ENCODE measurements at regions not wholly inside any gene's neighbourhood (a gene's known extent, or its start where the extent isn't known, plus 50 kb on each side); places are given as distances from the start of the nearest gene placed in this dataset.

GRCh38 chr5:110018509-110018908 is 328.8 kb downstream of the MAN2A1 start:
- no peak overlapping the region for H3K27ac Mint-ChIP-seq

DNA sequence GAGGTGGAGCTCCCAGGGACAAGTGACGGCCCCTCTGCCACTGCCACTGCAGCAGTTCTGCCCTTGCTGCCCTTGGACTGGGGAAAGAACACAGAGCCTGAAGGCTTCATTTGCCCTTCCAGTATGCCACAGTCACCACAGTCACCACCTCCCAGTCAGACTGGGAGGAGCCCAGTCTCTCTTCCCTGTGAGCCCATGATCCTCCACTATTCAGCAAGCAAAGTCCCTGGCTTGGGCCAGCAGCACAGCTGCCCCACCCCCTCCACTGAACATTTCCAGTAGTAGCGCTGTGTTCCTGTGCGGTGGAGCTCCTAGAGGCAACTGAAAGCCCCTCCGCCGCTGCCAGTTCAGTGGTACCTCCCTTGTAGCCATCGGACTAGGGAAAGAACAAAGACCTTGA is 329.4 kb downstream of the MAN2A1 start:
- Mint-ChIP-seq H3K27me3 (no peaks in the 10 kb centered on the region), H3K4me1 (no peaks in the 10 kb centered on the region), H3K36me3 (ENCODE audit: low read depth) (no peaks in the 10 kb centered on the region), H3K27ac (no peak overlapping the region), H3K9me3 (no peaks in the 10 kb centered on the region), H3K4me3 (no peak overlapping the region)
- ATAC-seq = no peak
- DNase-seq = no peak

More at GRCh38 chr5:110018509-110018908, 328.8 kb downstream of the MAN2A1 start:
- Mint-ChIP-seq H3K27me3 (no peaks in the 10 kb centered on the region), H3K9me3 (peaks cover 4% of the 10 kb centered on the region), H3K4me1 (no peaks in the 10 kb centered on the region), H3K36me3 (ENCODE audit: low read depth) (no peaks in the 10 kb centered on the region), H3K4me3 (no peak overlapping the region)
- no peak for ATAC-seq
- no peak for DNase-seq

GRCh38 chr5:110019780-110020179 is 330.1 kb downstream of the MAN2A1 start:
- ATAC-seq = no peak
- Mint-ChIP-seq H3K4me3 (no peak overlapping the region), H3K4me1 (no peaks in the 10 kb centered on the region)

GRCh38 chr5:110021251-110021650 is 331.5 kb downstream of the MAN2A1 start:
- Mint-ChIP-seq H3K4me1 (no peaks in the 10 kb centered on the region), H3K27ac (no peak overlapping the region), H3K4me3 (no peak overlapping the region), H3K36me3 (ENCODE audit: low read depth) (no peaks in the 10 kb centered on the region), H3K9me3 (no peaks in the 10 kb centered on the region), H3K27me3 (no peaks in the 10 kb centered on the region)
- DNase-seq (no peak), ATAC-seq (no peak)

More at GRCh38 chr5:110019780-110020179, 330.1 kb downstream of the MAN2A1 start:
- Mint-ChIP-seq H3K36me3 (ENCODE audit: low read depth) (no peaks in the 10 kb centered on the region), H3K9me3 (no peaks in the 10 kb centered on the region), H3K27ac (no peak overlapping the region), H3K27me3 (no peaks in the 10 kb centered on the region)
- no peak for DNase-seq

DNA sequence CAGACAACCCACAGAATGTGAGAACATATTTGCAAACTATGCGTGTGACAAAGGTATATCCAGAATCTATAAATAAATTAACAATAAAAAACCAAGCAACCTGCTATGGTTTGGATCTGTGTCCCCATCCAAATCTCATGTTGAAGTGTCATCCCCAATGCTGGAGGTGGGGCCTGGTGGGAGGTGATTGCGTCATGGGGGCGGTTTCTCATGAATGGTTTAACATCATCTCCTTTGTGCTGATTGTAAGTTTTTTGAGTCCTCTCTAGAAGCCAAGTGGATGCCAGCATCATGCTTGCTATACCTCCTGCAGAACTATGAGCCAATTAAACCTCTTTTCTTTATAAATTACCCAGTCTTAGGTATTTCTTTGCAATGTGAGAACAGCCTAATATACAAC is 335.4 kb downstream of the MAN2A1 start:
- ATAC-seq (no peak), DNase-seq (no peak)
- Mint-ChIP-seq H3K36me3 (ENCODE audit: low read depth) (no peaks in the 10 kb centered on the region), H3K4me3 (no peak overlapping the region), H3K4me1 (peaks cover 8% of the 10 kb centered on the region), H3K9me3 (peaks cover 5% of the 10 kb centered on the region), H3K27ac (no peak overlapping the region), H3K27me3 (no peaks in the 10 kb centered on the region)

DNA sequence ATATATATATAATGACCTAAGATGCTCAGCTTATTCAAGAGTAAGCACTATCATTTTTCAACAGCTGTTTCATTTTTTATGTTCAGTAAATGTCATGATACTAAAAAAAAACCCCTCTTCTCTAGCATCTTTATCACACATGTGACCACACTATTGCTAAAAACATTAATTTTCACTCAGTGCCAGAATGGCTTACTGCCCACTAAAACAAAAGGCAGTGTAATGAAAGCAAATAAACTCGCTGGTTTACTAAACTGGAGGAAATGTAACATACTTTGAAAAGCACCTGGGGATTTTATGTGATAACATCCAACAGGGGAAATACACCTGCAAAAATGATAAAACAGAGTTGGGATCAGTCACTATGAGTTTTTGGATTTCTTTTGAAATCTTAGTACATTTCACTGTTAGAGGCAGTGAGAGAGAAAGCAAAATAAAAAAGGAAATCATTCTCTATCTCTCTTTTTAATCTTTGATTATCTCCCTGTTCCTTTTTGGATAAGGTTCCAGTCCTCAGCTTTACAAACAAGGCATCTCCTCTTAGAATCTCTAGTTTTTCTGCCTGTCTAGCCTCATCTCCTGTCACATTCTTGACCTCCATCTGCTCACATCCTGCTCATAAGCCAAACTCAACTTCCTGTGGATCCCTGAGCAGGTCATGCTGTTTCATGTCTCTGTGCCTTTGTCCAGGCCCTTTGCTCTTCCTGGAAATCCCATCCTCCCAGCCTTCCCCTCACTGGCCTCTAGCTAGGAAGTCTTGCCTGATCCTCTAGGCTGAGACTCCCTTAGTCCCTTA is 338.0 kb downstream of the MAN2A1 start:
- H3K4me1 Mint-ChIP-seq = peaks cover 11% of the 10 kb centered on the region
- H3K27ac Mint-ChIP-seq = peak overlapping the region; percentile 53
- H3K27me3 Mint-ChIP-seq = no peaks in the 10 kb centered on the region
- DNase-seq = no peak
- peak; percentile 40 for ATAC-seq
- H3K36me3 Mint-ChIP-seq (ENCODE audit: low read depth) = no peaks in the 10 kb centered on the region
- no peak overlapping the region for H3K4me3 Mint-ChIP-seq
- peaks cover 5% of the 10 kb centered on the region for H3K9me3 Mint-ChIP-seq

DNA sequence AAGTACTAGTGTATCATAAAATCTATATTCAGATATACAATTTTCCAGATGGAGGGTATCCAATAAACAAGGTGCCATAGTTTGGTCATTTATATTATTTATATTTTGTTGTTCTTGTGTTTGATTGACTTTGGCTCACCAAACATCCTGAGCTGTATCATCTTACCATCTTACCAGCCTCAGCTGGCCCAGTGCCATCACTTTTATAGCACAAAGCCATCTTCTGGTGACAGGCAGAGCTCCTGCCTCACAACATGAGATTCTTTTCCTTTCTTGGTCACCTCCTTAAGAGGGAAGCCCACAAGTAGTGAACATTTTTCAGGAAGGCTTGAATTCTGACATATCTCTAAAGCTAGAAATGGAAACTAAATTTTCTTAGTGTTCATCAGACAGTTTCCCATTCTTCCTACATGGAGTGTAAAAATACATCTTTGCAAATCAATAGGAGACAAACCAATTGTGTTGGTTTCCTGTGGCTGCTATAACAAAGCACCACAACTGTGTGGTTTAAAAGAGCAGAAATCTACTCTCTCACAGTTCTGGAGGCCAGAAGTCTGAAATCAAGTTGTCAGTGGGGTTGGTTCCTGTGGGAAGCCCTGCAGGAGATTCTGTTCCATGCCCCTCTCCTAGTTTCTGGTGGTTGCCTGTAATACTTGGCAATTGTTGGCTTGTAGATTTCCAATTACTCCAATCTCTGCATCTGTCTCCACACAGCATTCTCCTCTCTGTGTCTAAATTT is 341.8 kb downstream of the MAN2A1 start:
- H3K36me3 Mint-ChIP-seq (ENCODE audit: low read depth) = no peaks in the 10 kb centered on the region
- no peak overlapping the region for H3K4me3 Mint-ChIP-seq
- no peak for ATAC-seq
- peaks cover 4% of the 10 kb centered on the region for H3K9me3 Mint-ChIP-seq
- H3K27me3 Mint-ChIP-seq = no peaks in the 10 kb centered on the region
- no peak for DNase-seq
- peaks cover 11% of the 10 kb centered on the region for H3K4me1 Mint-ChIP-seq
- no peak overlapping the region for H3K27ac Mint-ChIP-seq

GRCh38 chr5:110032376-110032775 is 342.6 kb downstream of the MAN2A1 start:
- peaks cover 11% of the 10 kb centered on the region for H3K4me1 Mint-ChIP-seq
- no peak for ATAC-seq
- DNase-seq = no peak
- no peak overlapping the region for H3K4me3 Mint-ChIP-seq
- no peaks in the 10 kb centered on the region for H3K27me3 Mint-ChIP-seq
- no peaks in the 10 kb centered on the region for H3K9me3 Mint-ChIP-seq
- no peaks in the 10 kb centered on the region for H3K36me3 Mint-ChIP-seq (ENCODE audit: low read depth)
- no peak overlapping the region for H3K27ac Mint-ChIP-seq

GRCh38 chr5:110034056-110034600 is 344.4 kb downstream of the MAN2A1 start:
- Mint-ChIP-seq H3K4me3 (no peak overlapping the region), H3K4me1 (peaks cover 4% of the 10 kb centered on the region), H3K27ac (no peak overlapping the region), H3K36me3 (ENCODE audit: low read depth) (no peaks in the 10 kb centered on the region), H3K9me3 (no peaks in the 10 kb centered on the region), H3K27me3 (no peaks in the 10 kb centered on the region)
- DNase-seq (no peak), ATAC-seq (no peak)

DNA sequence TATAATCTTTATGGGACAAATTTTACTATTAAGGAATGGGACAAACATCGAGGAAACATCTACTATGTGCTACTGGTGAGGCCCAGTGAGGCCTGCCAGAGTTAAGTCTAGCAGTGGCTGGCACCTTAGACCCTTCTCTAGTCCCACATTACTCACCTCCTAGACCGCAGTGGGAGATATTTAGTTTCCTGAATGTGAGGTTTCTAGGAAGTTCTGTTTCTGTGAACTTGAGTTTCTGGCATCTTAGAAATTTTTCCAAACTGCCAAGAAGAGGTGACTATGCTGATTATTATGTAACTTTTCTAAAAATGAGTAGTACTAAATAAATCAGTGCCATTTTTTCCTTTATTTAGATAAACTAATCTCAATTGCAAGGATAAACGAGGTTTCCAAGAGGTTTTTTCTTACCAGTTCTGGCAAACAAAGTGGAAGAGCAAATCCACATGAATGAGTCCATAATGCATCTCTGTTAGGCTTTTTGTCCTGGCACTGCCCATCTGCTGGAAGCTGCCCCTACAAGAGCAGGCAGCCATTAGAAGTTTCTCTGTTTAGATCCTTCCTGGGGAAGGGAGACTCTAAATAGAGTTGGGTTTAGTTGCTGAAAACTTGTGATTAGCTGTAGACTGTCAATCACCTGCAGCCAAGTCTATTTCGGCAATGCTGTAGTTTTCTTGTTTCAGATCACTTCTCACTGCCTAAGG is 348.7 kb downstream of the MAN2A1 start:
- no peak for ATAC-seq
- H3K4me3 Mint-ChIP-seq = no peak overlapping the region
- no peaks in the 10 kb centered on the region for H3K36me3 Mint-ChIP-seq (ENCODE audit: low read depth)

DNA sequence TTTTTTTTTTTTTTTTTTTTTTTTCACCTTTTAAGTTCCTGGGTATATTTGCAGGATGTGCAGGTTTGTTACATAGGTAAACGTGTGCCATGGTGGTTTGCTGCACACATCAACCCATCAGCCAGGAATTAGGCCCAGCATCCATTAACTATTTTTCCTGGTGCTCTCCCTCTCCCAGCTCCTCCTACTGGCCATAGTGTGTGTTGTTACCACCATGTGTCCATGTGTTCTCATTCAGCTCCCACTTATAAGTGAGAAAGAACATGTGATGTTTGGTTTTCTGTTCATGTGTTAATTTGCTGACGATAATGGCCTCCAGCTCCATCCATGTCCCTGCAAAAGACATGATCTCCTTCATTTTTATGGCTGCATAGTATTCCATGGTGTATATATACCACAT is 350.5 kb downstream of the MAN2A1 start:
- peaks cover 6% of the 10 kb centered on the region for H3K4me1 Mint-ChIP-seq
- ATAC-seq = no peak
- no peaks in the 10 kb centered on the region for H3K36me3 Mint-ChIP-seq (ENCODE audit: low read depth)
- DNase-seq = no peak
- H3K4me3 Mint-ChIP-seq = no peak overlapping the region
- H3K27ac Mint-ChIP-seq = no peak overlapping the region
- H3K27me3 Mint-ChIP-seq = no peaks in the 10 kb centered on the region
- peaks cover 36% of the 10 kb centered on the region for H3K9me3 Mint-ChIP-seq

More for the DNA sequence above, 348.7 kb downstream of the MAN2A1 start:
- H3K4me1 Mint-ChIP-seq = peaks cover 4% of the 10 kb centered on the region
- H3K27me3 Mint-ChIP-seq = no peaks in the 10 kb centered on the region
- H3K9me3 Mint-ChIP-seq = peaks cover 19% of the 10 kb centered on the region
- H3K27ac Mint-ChIP-seq = no peak overlapping the region
- DNase-seq = no peak

- no peaks in the 10 kb centered on the region for H3K27me3 Mint-ChIP-seq
- ATAC-seq (no peak), DNase-seq (no peak)
- peaks cover 36% of the 10 kb centered on the region for H3K9me3 Mint-ChIP-seq
- H3K36me3 Mint-ChIP-seq (ENCODE audit: low read depth) = no peaks in the 10 kb centered on the region
- H3K27ac Mint-ChIP-seq = no peak overlapping the region
- peaks cover 6% of the 10 kb centered on the region for H3K4me1 Mint-ChIP-seq
- H3K4me3 Mint-ChIP-seq = no peak overlapping the region
Observed at GRCh38 chr5:110043025-110043424, 353.3 kb downstream of the MAN2A1 start.

DNA sequence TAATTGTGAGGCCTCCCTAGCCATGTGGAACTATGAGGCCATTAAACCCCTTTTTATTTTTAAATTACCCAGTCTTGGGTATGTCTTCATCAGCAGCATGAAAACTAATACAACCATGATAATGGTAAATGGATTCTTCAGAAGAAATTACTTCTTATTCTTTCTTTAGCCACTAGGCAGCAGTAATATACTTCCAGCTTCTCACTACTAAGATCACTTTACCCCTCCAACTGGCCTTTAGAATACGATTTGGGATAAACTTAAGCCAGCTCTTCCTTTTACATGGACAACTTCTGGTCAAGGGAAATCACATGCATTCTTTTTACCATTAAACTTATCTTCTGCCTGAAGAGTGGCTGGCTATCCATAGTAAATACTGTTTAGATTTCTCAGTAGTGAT is 355.4 kb downstream of the MAN2A1 start:
- Mint-ChIP-seq H3K9me3 (peaks cover 36% of the 10 kb centered on the region), H3K27ac (no peak overlapping the region), H3K4me3 (no peak overlapping the region), H3K36me3 (ENCODE audit: low read depth) (no peaks in the 10 kb centered on the region), H3K4me1 (peaks cover 11% of the 10 kb centered on the region), H3K27me3 (no peaks in the 10 kb centered on the region)
- ATAC-seq (no peak), DNase-seq (no peak)

DNA sequence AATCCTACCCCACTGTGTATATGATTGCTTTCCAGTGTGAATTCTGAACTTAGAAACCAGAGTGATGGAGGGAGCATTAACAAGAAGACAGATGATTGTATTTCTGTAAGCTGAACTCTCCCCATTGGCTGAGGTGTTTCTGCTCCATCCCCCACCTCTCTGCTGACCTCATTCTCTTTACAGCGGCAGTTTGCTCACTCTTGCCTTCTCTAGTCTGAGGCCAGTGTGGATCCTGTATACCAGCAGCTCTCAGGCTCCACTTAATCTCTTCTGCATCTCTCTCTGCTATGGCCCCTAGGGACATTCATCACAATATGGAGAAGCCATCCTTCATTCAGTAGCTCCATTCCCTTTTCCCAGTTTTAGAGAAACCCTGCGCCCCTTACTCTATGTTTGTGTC is 358.8 kb downstream of the MAN2A1 start:
- peaks cover 15% of the 10 kb centered on the region for H3K4me1 Mint-ChIP-seq
- H3K9me3 Mint-ChIP-seq = peaks cover 16% of the 10 kb centered on the region
- H3K27ac Mint-ChIP-seq = no peak overlapping the region
- no peak overlapping the region for H3K4me3 Mint-ChIP-seq
- DNase-seq (no peak), ATAC-seq (no peak)
- no peaks in the 10 kb centered on the region for H3K27me3 Mint-ChIP-seq
- no peaks in the 10 kb centered on the region for H3K36me3 Mint-ChIP-seq (ENCODE audit: low read depth)

Data from activated naive CD8-positive, alpha-beta T cell treated with anti-CD3 and anti-CD28 coated beads, Interleukin-2, amount 50 U/mL, for 24 hours (primary cell).